HCT116 (cell line): ENCODE measurements at regions not wholly inside any gene's neighbourhood (a gene's known extent, or its start where the extent isn't known, plus 50 kb on each side); places are given as distances from the start of the nearest gene placed in this dataset.

Experiments used
- ATAC-seq: fragments of 200-7000 bp; cut with Tn5 transposase; 2 replicates; pipeline ENCODE4 v1.9.1; 2020; ENCODE audit warnings: mild to moderate bottlenecking, moderate library complexity
- BruUV-seq: library from RNA; stranded (reverse); fragments of 400-500 nt; replicated peaks from 2 replicates; lab custom pipeline; 2021; lab: Mats Ljungman, UMichigan
- CTCF ChIA-PET: fragments of 300-600 bp; sonication (Branson Sonifier 250); formaldehyde crosslinking; loops from one replicate; lab custom pipeline; 2021; ENCODE audit warnings: antibody characterized with exemption; lab: Charles Lee
- POLR2A ChIA-PET: fragments of 300-600, 350-600 bp; sonication (Branson Sonifier 250); formaldehyde crosslinking; loops from one replicate; lab custom pipeline; 2021; ENCODE audit warnings: antibody characterized with exemption; lab: Charles Lee
- RAD21 ChIA-PET, 2 experiments: fragments of 300-600 bp; sonication (Branson Sonifier 250); formaldehyde crosslinking; loops; one replicate each; lab custom pipeline; 2023; ENCODE audit warnings: low total read pairs in 2 of 2; ENCODE audit not compliant: uncharacterized antibody in 2 of 2, unreplicated experiment in 2 of 2, low non-redundant PET in 1 of 2; lab: Charles Lee
- DNase-seq: peaks from one replicate; pipeline ENCODE4 v3.0.0-alpha.2; 2010; ENCODE audit warnings: low read depth, low spot score
- H2AFZ ChIP-seq: fragments of 200-600 bp; shearing (Covaris generic), sonication (generic); 2 replicates; pipeline ENCODE4 v1.6.1; 2017; ENCODE audit warnings: low read depth, mixed run types, mixed read lengths, antibody characterized with exemption, low read length; ENCODE audit not compliant: poor library complexity, severe bottlenecking
- H3K27ac ChIP-seq: 2 replicates; pipeline ENCODE4 v1.5.1; 2012; ENCODE audit warnings: low read depth, low read length
- H3K27me3 ChIP-seq: fragments of 200-600 bp; sonication (generic); 2 replicates; pipeline ENCODE4 v1.6.1; 2016; ENCODE audit warnings: mixed run types, low read length, mixed read lengths; ENCODE audit not compliant: insufficient read depth
- H3K36me3 ChIP-seq, 2 experiments: fragments of 200-500 bp in 1 of 2; fragments of 200-600 bp in 1 of 2; sonication (Bioruptor generic) in 1 of 2; sonication (generic) in 1 of 2; 2 replicates each; pipeline versions ENCODE4 v1.5.1 to v1.6.1; 2014 to 2016; ENCODE audit warnings: low read length in 2 of 2, inconsistent platforms in 1 of 2, mixed read lengths in 1 of 2, mixed run types in 1 of 2; ENCODE audit not compliant: insufficient read depth in 2 of 2, control insufficient read depth in 1 of 2
- H3K4me1 ChIP-seq, 2 experiments: fragments of 200-600 bp in 1 of 2; sonication (generic) in 1 of 2; 2 replicates each; pipeline versions ENCODE4 v1.5.1 to v1.6.1; 2012 to 2017; ENCODE audit warnings: low read length in 2 of 2, inconsistent platforms in 1 of 2, mild to moderate bottlenecking in 1 of 2, mixed read lengths in 1 of 2, mixed run types in 1 of 2, moderate library complexity in 1 of 2; ENCODE audit not compliant: insufficient read depth in 2 of 2, control insufficient read depth in 1 of 2
- H3K4me2 ChIP-seq: fragments of 200-600 bp; sonication (generic); 2 replicates; pipeline ENCODE4 v1.6.1; 2017; ENCODE audit warnings: mixed run types, low read length, mixed read lengths
- H3K4me3 ChIP-seq, 2 experiments: fragments of 200-600 bp in 1 of 2; sonication (generic) in 1 of 2; replicated peaks in 1 of 2; 2 replicates each; pipeline ENCODE4 v1.5.1; 2011 to 2016; ENCODE audit warnings: low read length in 2 of 2, control low read depth in 1 of 2, low read depth in 1 of 2, mild to moderate bottlenecking in 1 of 2, mixed read lengths in 1 of 2, mixed run types in 1 of 2
- H3K79me2 ChIP-seq: fragments of 200-600 bp; sonication (generic); 2 replicates; pipeline ENCODE4 v1.6.1; 2017; ENCODE audit warnings: mild to moderate bottlenecking, mixed run types, low read length, moderate library complexity, mixed read lengths; ENCODE audit not compliant: insufficient read depth
- H3K9ac ChIP-seq: fragments of 200-600 bp; sonication (generic); 2 replicates; pipeline ENCODE4 v1.6.1; 2016; ENCODE audit warnings: low read length, mixed read lengths
- H3K9me2 ChIP-seq: fragments of 200-600 bp; sonication (generic), shearing (Covaris generic); 2 replicates; pipeline ENCODE4 v1.6.1; 2017; ENCODE audit warnings: mixed run types, mild to moderate bottlenecking, moderate library complexity; ENCODE audit not compliant: insufficient read depth
- H3K9me3 ChIP-seq, 2 experiments: fragments of 200-500 bp in 1 of 2; fragments of 200-600 bp in 1 of 2; sonication (Bioruptor generic) in 1 of 2; sonication (generic) in 1 of 2; 2 replicates each; pipeline ENCODE4 v1.6.1; 2014 to 2017; ENCODE audit warnings: low read length in 2 of 2, mixed read lengths in 2 of 2, inconsistent platforms in 1 of 2, low read depth in 1 of 2, mild to moderate bottlenecking in 1 of 2, mixed run types in 1 of 2, moderate library complexity in 1 of 2; ENCODE audit not compliant: control insufficient read depth in 1 of 2, insufficient read depth in 1 of 2
- H4K20me1 ChIP-seq: fragments of 200-600 bp; sonication (generic), shearing (Covaris generic); 2 replicates; pipeline ENCODE4 v1.6.1; 2017; ENCODE audit warnings: mixed run types, mild to moderate bottlenecking, moderate library complexity; ENCODE audit not compliant: insufficient read depth
- POLR2A ChIP-seq: IDR thresholded peaks from 2 replicates; pipeline ENCODE4 v1.7.0; 2011; ENCODE audit warnings: borderline replicate concordance; ENCODE audit not compliant: insufficient read depth, insufficient read length; ENCODE audit errors: extremely low read depth
- SIN3A ChIP-seq: IDR thresholded peaks from 2 replicates; pipeline ENCODE4 v1.6.1; 2012; ENCODE audit warnings: low read depth
- intact Hi-C: fragments of 100-400 bp; cut with micrococcal nuclease; formaldehyde crosslinking; loops from 2 replicates; pipeline ENCODE4 v1.10.0; 2022
- TF ChIP-seq, protein P1 (sequence below): IDR thresholded peaks from 2 replicates; pipeline ENCODE4 v1.6.1; 2012; ENCODE audit warnings: low read depth
- TF ChIP-seq, protein P2 (sequence below): IDR thresholded peaks from 2 replicates; pipeline ENCODE4 v1.6.1; 2011; ENCODE audit warnings: mild to moderate bottlenecking, low read length, moderate library complexity; ENCODE audit not compliant: insufficient replicate concordance; ENCODE audit errors: extremely low read depth

DNA sequence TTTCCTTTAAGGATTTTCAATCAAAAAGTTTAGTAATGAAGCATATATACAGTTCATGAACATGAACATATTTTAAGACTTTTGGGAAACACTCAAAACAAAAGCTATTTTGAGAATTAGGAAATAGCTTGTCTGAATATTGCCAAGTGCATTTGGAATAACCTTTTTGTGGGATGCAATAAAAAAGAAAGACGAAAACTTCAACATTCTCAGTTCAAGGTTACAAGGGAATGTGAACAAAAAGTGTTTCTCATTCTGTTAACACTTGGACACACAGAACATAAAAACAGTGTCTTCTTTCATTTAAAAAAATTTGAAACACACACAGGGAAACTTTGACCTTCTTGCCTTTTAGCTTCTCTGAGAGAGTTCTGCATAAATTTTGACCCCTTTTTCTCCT is 72.7 kb upstream of the TCF21 start:
- Histone ChIP-seq H3K27me3 (no peaks in the 10 kb centered on the region), H3K9me2 (no peaks in the 10 kb centered on the region), H3K9ac (no peak overlapping the region), H3K27ac (no peak overlapping the region), H2AFZ (no peak overlapping the region), H4K20me1 (no peaks in the 10 kb centered on the region), H3K4me2 (no peak overlapping the region), H3K4me3 (no peak overlapping the region), H3K4me1 (peaks cover 2 to 14% of the 10 kb centered on the region in 2 experiments; a peak in 2 of 4 replicates), H3K36me3 (no peaks in the 10 kb centered on the region), H3K79me2 (no peaks in the 10 kb centered on the region), H3K9me3 (no peaks in the 10 kb centered on the region)
- ChIA-PET POLR2A (no interaction called here), RAD21 (no interaction called here), CTCF (interaction anchor here (0.7 to 1.2 kb wide), 5 partner anchors 20 to 484 kb away, joined by 3 to 4 read pairs (median 3); no protein-coding TSS in a partner anchor)
- no peak for TF ChIP-seq SIN3A
- TF ChIP-seq, protein P1, sequence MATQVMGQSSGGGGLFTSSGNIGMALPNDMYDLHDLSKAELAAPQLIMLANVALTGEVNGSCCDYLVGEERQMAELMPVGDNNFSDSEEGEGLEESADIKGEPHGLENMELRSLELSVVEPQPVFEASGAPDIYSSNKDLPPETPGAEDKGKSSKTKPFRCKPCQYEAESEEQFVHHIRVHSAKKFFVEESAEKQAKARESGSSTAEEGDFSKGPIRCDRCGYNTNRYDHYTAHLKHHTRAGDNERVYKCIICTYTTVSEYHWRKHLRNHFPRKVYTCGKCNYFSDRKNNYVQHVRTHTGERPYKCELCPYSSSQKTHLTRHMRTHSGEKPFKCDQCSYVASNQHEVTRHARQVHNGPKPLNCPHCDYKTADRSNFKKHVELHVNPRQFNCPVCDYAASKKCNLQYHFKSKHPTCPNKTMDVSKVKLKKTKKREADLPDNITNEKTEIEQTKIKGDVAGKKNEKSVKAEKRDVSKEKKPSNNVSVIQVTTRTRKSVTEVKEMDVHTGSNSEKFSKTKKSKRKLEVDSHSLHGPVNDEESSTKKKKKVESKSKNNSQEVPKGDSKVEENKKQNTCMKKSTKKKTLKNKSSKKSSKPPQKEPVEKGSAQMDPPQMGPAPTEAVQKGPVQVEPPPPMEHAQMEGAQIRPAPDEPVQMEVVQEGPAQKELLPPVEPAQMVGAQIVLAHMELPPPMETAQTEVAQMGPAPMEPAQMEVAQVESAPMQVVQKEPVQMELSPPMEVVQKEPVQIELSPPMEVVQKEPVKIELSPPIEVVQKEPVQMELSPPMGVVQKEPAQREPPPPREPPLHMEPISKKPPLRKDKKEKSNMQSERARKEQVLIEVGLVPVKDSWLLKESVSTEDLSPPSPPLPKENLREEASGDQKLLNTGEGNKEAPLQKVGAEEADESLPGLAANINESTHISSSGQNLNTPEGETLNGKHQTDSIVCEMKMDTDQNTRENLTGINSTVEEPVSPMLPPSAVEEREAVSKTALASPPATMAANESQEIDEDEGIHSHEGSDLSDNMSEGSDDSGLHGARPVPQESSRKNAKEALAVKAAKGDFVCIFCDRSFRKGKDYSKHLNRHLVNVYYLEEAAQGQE: no peak
- TF ChIP-seq, protein P2, sequence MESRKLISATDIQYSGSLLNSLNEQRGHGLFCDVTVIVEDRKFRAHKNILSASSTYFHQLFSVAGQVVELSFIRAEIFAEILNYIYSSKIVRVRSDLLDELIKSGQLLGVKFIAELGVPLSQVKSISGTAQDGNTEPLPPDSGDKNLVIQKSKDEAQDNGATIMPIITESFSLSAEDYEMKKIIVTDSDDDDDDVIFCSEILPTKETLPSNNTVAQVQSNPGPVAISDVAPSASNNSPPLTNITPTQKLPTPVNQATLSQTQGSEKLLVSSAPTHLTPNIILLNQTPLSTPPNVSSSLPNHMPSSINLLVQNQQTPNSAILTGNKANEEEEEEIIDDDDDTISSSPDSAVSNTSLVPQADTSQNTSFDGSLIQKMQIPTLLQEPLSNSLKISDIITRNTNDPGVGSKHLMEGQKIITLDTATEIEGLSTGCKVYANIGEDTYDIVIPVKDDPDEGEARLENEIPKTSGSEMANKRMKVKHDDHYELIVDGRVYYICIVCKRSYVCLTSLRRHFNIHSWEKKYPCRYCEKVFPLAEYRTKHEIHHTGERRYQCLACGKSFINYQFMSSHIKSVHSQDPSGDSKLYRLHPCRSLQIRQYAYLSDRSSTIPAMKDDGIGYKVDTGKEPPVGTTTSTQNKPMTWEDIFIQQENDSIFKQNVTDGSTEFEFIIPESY: no peak
- TF ChIP-seq POLR2A: no peak
- no peak for DNase-seq
- no TSS peak for BruUV-seq
- no peak for ATAC-seq
- intact Hi-C loops: no loop called here
